ENCODE measurements at regions not wholly inside any gene's neighbourhood (a gene's known extent, or its start where the extent isn't known, plus 50 kb on each side); places are given as distances from the start of the nearest gene placed in this dataset.

DNA sequence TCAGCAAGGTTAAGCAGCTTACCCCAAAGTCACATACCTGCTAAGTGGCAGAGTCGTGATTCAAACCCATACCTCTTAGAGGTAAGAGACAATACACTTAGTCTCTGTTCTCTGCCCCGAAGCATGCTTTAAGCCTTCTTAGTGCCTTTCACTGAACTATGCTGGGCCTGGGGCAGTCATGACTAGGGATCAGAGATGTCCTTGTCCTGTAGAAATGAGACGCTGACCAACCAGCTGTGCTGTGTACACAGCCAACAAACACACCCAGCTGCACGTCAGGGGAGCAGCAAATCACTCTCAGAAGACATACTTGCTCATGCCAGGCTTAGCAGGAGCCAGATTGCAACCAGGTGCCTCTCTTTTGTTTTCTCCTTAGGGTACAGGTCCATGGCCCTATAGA lies 255.7 kb downstream of the BUD13 start:
- TF ChIP-seq FOXM1 (IDR thresholded peaks at IDR 0.05; ENCODE audit: borderline replicate concordance, low read depth) (no peak), YY1 (IDR thresholded peaks at IDR 0.05; ENCODE audit: low read depth) (no peak), EP300 (IDR thresholded peaks at IDR 0.05; ENCODE audit: borderline replicate concordance) (no peak), TAF1 (IDR thresholded peaks at IDR 0.05; ENCODE audit: low read depth) (no peak), CREB1 (IDR thresholded peaks at IDR 0.05; ENCODE audit: low read depth) (no peak), NFIC (IDR thresholded peaks at IDR 0.05) (no peak), EGR1 (IDR thresholded peaks at IDR 0.05) (no peak), TCF12 (IDR thresholded peaks at IDR 0.05; ENCODE audit: low read depth) (no peak), CEBPB (IDR thresholded peaks at IDR 0.05) (no peak), TEAD4 (IDR thresholded peaks at IDR 0.05) (no peak), RAD21 (IDR thresholded peaks at IDR 0.05; ENCODE audit: low read depth) (no peak), ZBTB7A (IDR thresholded peaks at IDR 0.05; ENCODE audit: low read depth) (no peak)
- TF ChIP-seq, protein P1, sequence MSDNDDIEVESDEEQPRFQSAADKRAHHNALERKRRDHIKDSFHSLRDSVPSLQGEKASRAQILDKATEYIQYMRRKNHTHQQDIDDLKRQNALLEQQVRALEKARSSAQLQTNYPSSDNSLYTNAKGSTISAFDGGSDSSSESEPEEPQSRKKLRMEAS (IDR thresholded peaks at IDR 0.05), result no peak
- TF ChIP-seq, protein P2, sequence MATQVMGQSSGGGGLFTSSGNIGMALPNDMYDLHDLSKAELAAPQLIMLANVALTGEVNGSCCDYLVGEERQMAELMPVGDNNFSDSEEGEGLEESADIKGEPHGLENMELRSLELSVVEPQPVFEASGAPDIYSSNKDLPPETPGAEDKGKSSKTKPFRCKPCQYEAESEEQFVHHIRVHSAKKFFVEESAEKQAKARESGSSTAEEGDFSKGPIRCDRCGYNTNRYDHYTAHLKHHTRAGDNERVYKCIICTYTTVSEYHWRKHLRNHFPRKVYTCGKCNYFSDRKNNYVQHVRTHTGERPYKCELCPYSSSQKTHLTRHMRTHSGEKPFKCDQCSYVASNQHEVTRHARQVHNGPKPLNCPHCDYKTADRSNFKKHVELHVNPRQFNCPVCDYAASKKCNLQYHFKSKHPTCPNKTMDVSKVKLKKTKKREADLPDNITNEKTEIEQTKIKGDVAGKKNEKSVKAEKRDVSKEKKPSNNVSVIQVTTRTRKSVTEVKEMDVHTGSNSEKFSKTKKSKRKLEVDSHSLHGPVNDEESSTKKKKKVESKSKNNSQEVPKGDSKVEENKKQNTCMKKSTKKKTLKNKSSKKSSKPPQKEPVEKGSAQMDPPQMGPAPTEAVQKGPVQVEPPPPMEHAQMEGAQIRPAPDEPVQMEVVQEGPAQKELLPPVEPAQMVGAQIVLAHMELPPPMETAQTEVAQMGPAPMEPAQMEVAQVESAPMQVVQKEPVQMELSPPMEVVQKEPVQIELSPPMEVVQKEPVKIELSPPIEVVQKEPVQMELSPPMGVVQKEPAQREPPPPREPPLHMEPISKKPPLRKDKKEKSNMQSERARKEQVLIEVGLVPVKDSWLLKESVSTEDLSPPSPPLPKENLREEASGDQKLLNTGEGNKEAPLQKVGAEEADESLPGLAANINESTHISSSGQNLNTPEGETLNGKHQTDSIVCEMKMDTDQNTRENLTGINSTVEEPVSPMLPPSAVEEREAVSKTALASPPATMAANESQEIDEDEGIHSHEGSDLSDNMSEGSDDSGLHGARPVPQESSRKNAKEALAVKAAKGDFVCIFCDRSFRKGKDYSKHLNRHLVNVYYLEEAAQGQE (IDR thresholded peaks at IDR 0.05; ENCODE audit: low read depth), result no peak

Measured in Ishikawa (cell line).